IMR-90 (cell line): ENCODE measurements at regions not wholly inside any gene's neighbourhood (a gene's known extent, or its start where the extent isn't known, plus 50 kb on each side); places are given as distances from the start of the nearest gene placed in this dataset.

Experiments
- BHLHE40 ChIP-seq: fragments of 150-350 bp; IDR thresholded peaks from 2 replicates; pipeline ENCODE4 v1.6.1; 2016; ENCODE audit warnings: mild to moderate bottlenecking, low read depth, low read length
- CEBPB ChIP-seq: IDR thresholded peaks from 2 replicates; pipeline ENCODE4 v1.6.1; 2012; ENCODE audit warnings: low read depth, low read length, improper control_type of control experiment
- FOS ChIP-seq: fragments of 150-350 bp; IDR thresholded peaks from 2 replicates; pipeline ENCODE4 v1.6.1; 2016; ENCODE audit warnings: low read depth, low read length
- MAFK ChIP-seq: IDR thresholded peaks from 2 replicates; pipeline ENCODE4 v1.6.1; 2012; ENCODE audit warnings: low read depth, low read length, improper control_type of control experiment
- NFE2L2 ChIP-seq: fragments of 150-350 bp; IDR thresholded peaks from 2 replicates; pipeline ENCODE4 v1.6.1; 2016; ENCODE audit warnings: low read depth, mild to moderate bottlenecking, low read length
- POLR2A ChIP-seq: IDR thresholded peaks from 2 replicates; pipeline ENCODE4 v1.6.1; 2012; ENCODE audit warnings: mild to moderate bottlenecking, low read depth, low read length
- RAD21 ChIP-seq: IDR thresholded peaks from 2 replicates; pipeline ENCODE4 v1.6.1; 2012; ENCODE audit warnings: low read length, improper control_type of control experiment
- RCOR1 ChIP-seq: IDR thresholded peaks from 2 replicates; pipeline ENCODE4 v1.6.1; 2012; ENCODE audit warnings: mild to moderate bottlenecking, low read length, improper control_type of control experiment; ENCODE audit not compliant: insufficient replicate concordance
- SMC3 ChIP-seq: fragments of 150-350 bp; IDR thresholded peaks from 2 replicates; pipeline ENCODE4 v1.6.1; 2016; ENCODE audit warnings: low read depth, mild to moderate bottlenecking, antibody characterized with exemption, low read length, moderate library complexity
- USF2 ChIP-seq: fragments of 150-350 bp; IDR thresholded peaks from 2 replicates; pipeline ENCODE4 v1.6.1; 2017; ENCODE audit warnings: mild to moderate bottlenecking, antibody characterized with exemption, low read length, low read depth
- TF ChIP-seq, protein P1 (sequence below): conservative IDR thresholded peaks from 2 replicates; pipeline ENCODE4 v1.5.1; 2012; ENCODE audit warnings: mild to moderate bottlenecking, low read depth, low read length, improper control_type of control experiment
- TF ChIP-seq, protein P2 (sequence below): fragments of 150-350 bp; IDR thresholded peaks from 2 replicates; pipeline ENCODE4 v1.6.1; 2016; ENCODE audit warnings: low read depth, mild to moderate bottlenecking, low read length, moderate library complexity, borderline replicate concordance

DNA sequence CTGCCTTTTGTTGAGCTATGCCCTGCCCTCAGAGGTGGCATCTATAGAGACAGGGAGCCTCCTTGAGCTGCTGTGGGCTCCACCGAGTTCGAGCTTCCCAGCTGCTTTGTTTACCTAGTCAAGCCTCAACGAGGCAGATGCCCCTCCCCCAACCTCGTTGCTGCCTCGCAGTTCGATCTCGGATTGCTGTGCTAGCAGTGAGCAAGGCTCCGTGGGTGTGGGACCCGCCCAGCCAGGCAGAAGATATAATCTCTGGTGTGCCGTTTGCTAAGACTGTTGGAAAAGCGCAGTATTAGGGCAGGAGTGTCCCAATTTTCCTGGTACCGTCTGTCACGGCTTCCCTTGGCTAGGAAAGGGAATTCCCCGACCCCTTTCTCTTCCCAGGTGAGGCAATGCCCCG is 88.4 kb upstream of the CDK6 start:
- TF ChIP-seq FOS (no peak), POLR2A (no peak), BHLHE40 (no peak), MAFK (no peak), SMC3 (no peak), USF2 (no peak), RAD21 (no peak), RCOR1 (no peak), NFE2L2 (no peak), CEBPB (no peak)
- TF ChIP-seq, protein P1, sequence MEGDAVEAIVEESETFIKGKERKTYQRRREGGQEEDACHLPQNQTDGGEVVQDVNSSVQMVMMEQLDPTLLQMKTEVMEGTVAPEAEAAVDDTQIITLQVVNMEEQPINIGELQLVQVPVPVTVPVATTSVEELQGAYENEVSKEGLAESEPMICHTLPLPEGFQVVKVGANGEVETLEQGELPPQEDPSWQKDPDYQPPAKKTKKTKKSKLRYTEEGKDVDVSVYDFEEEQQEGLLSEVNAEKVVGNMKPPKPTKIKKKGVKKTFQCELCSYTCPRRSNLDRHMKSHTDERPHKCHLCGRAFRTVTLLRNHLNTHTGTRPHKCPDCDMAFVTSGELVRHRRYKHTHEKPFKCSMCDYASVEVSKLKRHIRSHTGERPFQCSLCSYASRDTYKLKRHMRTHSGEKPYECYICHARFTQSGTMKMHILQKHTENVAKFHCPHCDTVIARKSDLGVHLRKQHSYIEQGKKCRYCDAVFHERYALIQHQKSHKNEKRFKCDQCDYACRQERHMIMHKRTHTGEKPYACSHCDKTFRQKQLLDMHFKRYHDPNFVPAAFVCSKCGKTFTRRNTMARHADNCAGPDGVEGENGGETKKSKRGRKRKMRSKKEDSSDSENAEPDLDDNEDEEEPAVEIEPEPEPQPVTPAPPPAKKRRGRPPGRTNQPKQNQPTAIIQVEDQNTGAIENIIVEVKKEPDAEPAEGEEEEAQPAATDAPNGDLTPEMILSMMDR, result no peak
- TF ChIP-seq, protein P2, sequence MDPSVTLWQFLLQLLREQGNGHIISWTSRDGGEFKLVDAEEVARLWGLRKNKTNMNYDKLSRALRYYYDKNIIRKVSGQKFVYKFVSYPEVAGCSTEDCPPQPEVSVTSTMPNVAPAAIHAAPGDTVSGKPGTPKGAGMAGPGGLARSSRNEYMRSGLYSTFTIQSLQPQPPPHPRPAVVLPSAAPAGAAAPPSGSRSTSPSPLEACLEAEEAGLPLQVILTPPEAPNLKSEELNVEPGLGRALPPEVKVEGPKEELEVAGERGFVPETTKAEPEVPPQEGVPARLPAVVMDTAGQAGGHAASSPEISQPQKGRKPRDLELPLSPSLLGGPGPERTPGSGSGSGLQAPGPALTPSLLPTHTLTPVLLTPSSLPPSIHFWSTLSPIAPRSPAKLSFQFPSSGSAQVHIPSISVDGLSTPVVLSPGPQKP, result no peak
